ENCODE measurements at regions not wholly inside any gene's neighbourhood (a gene's known extent, or its start where the extent isn't known, plus 50 kb on each side); places are given as distances from the start of the nearest gene placed in this dataset.

DNA sequence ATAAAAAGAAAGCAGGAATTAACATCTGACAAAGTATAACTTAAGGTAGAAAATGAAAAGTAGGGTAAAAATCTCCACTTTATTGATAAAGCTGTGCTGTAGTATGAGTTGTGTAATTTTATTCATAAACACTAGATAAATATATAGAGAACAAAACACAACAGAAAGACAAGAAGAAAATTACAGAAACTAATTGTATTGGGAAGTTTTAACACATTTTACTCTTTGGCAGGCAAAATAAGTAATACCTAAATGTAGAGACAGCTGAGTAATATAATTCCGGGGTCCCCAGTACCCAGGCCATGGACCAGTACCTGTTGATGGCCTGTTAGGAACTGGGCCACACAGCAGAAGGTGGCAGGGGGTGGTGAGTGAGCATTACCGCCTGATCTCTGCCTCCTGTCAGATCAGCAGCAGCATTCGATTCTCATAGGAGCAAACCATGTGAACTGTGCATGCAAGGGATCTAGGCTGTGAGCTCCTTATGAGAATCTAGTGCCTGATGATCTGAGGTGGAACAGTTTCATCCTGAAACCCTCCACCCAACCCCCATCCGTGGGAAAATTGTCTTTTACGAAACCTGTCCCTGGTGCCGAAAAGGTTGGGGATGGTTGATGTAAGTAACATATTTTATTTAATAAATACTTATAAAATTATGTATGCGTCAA, 84.4 kb upstream of the ETV6 start:
- TF ChIP-seq, protein P1, sequence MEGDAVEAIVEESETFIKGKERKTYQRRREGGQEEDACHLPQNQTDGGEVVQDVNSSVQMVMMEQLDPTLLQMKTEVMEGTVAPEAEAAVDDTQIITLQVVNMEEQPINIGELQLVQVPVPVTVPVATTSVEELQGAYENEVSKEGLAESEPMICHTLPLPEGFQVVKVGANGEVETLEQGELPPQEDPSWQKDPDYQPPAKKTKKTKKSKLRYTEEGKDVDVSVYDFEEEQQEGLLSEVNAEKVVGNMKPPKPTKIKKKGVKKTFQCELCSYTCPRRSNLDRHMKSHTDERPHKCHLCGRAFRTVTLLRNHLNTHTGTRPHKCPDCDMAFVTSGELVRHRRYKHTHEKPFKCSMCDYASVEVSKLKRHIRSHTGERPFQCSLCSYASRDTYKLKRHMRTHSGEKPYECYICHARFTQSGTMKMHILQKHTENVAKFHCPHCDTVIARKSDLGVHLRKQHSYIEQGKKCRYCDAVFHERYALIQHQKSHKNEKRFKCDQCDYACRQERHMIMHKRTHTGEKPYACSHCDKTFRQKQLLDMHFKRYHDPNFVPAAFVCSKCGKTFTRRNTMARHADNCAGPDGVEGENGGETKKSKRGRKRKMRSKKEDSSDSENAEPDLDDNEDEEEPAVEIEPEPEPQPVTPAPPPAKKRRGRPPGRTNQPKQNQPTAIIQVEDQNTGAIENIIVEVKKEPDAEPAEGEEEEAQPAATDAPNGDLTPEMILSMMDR (IDR thresholded peaks at IDR 0.05; ENCODE audit: unreplicated experiment), result no peak
- Mint-ChIP-seq H3K27ac (ENCODE audit: unreplicated experiment) (no peak overlapping the region), H3K9me3 (ENCODE audit: low read depth, unreplicated experiment) (no peaks in the 10 kb centered on the region), H3K4me1 (ENCODE audit: low read depth, unreplicated experiment) (peaks cover 9% of the 10 kb centered on the region), H3K27me3 (ENCODE audit: unreplicated experiment) (no peaks in the 10 kb centered on the region), H3K4me3 (ENCODE audit: low read depth, unreplicated experiment) (no peak overlapping the region), H3K36me3 (ENCODE audit: insufficient read depth, unreplicated experiment) (no peaks in the 10 kb centered on the region)
- intact Hi-C loops (cut with micrococcal nuclease; ENCODE audit: unreplicated experiment), result no loop called here
- BruUV-seq (replicated peaks), result no TSS peak
- no peak for DNase-seq
- CTCF ChIA-PET, result no interaction called here

DNA sequence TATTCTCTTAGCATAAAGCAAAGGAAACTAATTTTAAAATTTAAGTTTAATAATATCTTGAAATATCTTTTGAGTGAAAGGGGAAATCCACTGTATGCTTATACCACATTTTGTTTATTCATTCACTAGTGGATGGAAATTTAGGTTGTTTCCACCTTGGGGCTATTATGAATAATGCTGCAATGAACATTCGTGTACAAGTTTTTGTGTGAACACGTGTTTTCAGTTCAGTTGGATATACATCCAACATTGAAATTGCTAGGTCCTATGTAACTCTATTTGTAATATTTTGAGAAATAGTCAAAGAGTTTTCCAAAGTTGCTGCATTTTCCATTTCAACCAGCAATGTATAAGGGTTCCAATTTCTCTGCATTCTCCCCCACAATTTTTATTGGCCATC, 83.7 kb upstream of the ETV6 start:
- H3K4me3 Mint-ChIP-seq (ENCODE audit: low read depth, unreplicated experiment), result no peak overlapping the region
- H3K9me3 Mint-ChIP-seq (ENCODE audit: low read depth, unreplicated experiment), result no peaks in the 10 kb centered on the region
- H3K4me1 Mint-ChIP-seq (ENCODE audit: low read depth, unreplicated experiment), result peaks cover 8% of the 10 kb centered on the region
- no TSS peak for BruUV-seq (replicated peaks)
- TF ChIP-seq, protein P1 (IDR thresholded peaks at IDR 0.05; ENCODE audit: unreplicated experiment), result no peak
- DNase-seq, result no peak
- H3K27me3 Mint-ChIP-seq (ENCODE audit: unreplicated experiment), result no peaks in the 10 kb centered on the region
- no peak overlapping the region for H3K27ac Mint-ChIP-seq (ENCODE audit: unreplicated experiment)
- CTCF ChIA-PET, result no interaction called here
- intact Hi-C loops (cut with micrococcal nuclease; ENCODE audit: unreplicated experiment), result no loop called here
- no peaks in the 10 kb centered on the region for H3K36me3 Mint-ChIP-seq (ENCODE audit: insufficient read depth, unreplicated experiment)

DNA sequence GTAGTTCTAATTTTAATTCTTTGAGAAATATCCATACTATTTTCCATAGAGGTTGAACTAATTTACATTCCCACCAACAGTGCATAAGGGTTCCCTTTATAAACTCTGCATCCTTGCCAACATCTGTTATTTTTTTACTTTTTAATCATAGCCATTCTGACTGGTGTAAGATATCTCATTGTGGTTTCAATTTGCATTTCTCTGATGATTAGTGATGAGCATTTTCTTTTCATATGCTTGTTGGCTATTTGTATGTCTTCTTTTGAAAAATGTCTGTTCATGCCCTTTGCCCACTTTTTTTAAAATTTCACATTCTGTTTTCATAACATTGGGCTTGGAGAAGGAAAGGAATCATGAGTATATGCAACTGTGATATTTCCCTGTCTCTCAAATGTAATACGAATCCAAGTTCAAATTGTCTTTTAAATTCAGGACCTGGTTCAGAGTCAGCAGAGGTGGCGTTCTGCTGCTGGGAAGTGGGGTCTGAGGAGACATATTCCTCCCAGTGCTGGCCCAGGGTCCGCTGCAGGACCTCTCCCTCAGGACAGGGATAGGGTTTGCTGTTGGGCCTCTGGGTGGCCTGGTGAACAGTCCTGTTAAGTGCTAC, 81.2 kb upstream of the ETV6 start:
- no peak overlapping the region for H3K27ac Mint-ChIP-seq (ENCODE audit: unreplicated experiment)
- no TSS peak for BruUV-seq (replicated peaks)
- H3K9me3 Mint-ChIP-seq (ENCODE audit: low read depth, unreplicated experiment), result no peaks in the 10 kb centered on the region
- no peaks in the 10 kb centered on the region for H3K36me3 Mint-ChIP-seq (ENCODE audit: insufficient read depth, unreplicated experiment)
- no peaks in the 10 kb centered on the region for H3K27me3 Mint-ChIP-seq (ENCODE audit: unreplicated experiment)
- TF ChIP-seq, protein P1 (IDR thresholded peaks at IDR 0.05; ENCODE audit: unreplicated experiment), result no peak
- H3K4me3 Mint-ChIP-seq (ENCODE audit: low read depth, unreplicated experiment), result no peak overlapping the region
- no peak for DNase-seq
- no peaks in the 10 kb centered on the region for H3K4me1 Mint-ChIP-seq (ENCODE audit: low read depth, unreplicated experiment)
- intact Hi-C loops (cut with micrococcal nuclease; ENCODE audit: unreplicated experiment), result no loop called here
- CTCF ChIA-PET, result interaction anchor here (0.7 kb wide), 1 partner anchor 371 kb away, joined by 3 read pairs; no protein-coding TSS in a partner anchor

DNA sequence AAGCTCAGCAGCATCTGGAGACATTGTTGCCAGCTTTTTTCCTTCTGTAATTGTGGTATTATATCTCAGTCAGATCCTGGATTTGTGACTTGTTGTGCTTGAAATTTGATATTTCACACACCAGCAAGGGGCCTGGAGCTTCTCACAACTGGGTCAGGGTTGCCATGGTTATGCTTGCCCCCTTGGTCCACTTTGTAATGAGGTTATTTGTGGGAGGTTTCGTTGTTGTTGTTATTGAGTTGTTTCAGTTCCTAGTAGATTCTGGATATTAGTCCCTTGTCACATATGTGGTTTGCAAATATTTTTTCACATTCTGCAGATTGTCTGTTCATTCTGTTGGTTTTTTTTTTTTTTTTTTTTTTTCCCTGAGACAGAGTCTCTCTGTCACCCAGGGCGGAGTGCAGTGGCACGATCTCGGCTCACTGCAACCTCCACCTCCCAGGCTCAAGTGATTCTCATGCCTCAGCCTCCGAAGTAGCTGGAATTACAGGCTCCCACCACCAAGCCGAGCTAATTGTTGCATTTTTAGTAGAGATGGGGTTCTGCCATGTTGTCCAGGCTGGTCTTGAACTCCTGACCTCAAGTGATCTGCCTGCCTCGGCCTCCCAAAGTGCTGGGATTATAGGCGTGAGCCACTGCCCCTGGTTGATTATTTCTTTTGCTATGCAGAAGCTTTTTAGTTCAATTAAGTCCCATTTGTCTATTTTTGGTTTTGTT, 80.6 kb upstream of the ETV6 start:
- Mint-ChIP-seq H3K4me3 (ENCODE audit: low read depth, unreplicated experiment) (no peak overlapping the region), H3K9me3 (ENCODE audit: low read depth, unreplicated experiment) (peaks cover under 1% of the 10 kb centered on the region), H3K27me3 (ENCODE audit: unreplicated experiment) (no peaks in the 10 kb centered on the region), H3K4me1 (ENCODE audit: low read depth, unreplicated experiment) (no peaks in the 10 kb centered on the region), H3K36me3 (ENCODE audit: insufficient read depth, unreplicated experiment) (peaks cover under 1% of the 10 kb centered on the region), H3K27ac (ENCODE audit: unreplicated experiment) (no peak overlapping the region)
- CTCF ChIA-PET, result interaction anchor here (1.0 kb wide), 1 partner anchor 11 kb away, joined by 3 read pairs; no protein-coding TSS in a partner anchor
- intact Hi-C loops (cut with micrococcal nuclease; ENCODE audit: unreplicated experiment), result no loop called here
- BruUV-seq (replicated peaks), result no TSS peak
- no peak for DNase-seq
- TF ChIP-seq, protein P1 (IDR thresholded peaks at IDR 0.05; ENCODE audit: unreplicated experiment), result no peak
